GM23338 (cell line): ENCODE measurements at regions not wholly inside any gene's neighbourhood (a gene's known extent, or its start where the extent isn't known, plus 50 kb on each side); places are given as distances from the start of the nearest gene placed in this dataset.

Experiments
- CREB1 ChIP-seq: fragments of 250-450 bp; sonication (Bioruptor Pico); IDR thresholded peaks from 2 replicates; pipeline ENCODE4 v1.5.0; 2020; ENCODE audit warnings: low read depth, mild to moderate bottlenecking, moderate library complexity
- EZH2 ChIP-seq: fragments of 200-600 bp; sonication (generic); IDR thresholded peaks from one replicate; pipeline ENCODE4 v1.8.0; 2017; ENCODE audit warnings: antibody characterized with exemption, mild to moderate bottlenecking, low read depth; ENCODE audit not compliant: unreplicated experiment
- EZH2phosphoT487 ChIP-seq: fragments of 200-600 bp; sonication (generic); IDR thresholded peaks from one replicate; pipeline ENCODE4 v1.8.1; 2018; ENCODE audit warnings: antibody characterized with exemption; ENCODE audit not compliant: unreplicated experiment
- JUNB ChIP-seq: IDR thresholded peaks from one replicate; pipeline ENCODE4 v1.6.1; 2016; ENCODE audit warnings: antibody characterized with exemption; ENCODE audit not compliant: unreplicated experiment
- ZNF114 ChIP-seq: fragments of 250-450 bp; sonication (Bioruptor Pico); IDR thresholded peaks from 2 replicates; pipeline ENCODE4 v1.5.0; 2020; ENCODE audit warnings: mild to moderate bottlenecking, moderate library complexity
- TF ChIP-seq, protein P1 (sequence below), 2 experiments: fragments of 200-600 bp in 1 of 2; sonication (generic) in 1 of 2; conservative IDR thresholded peaks; 2 replicates each; pipeline versions ENCODE4 v1.5.1 to v1.6.1; 2016 to 2017; ENCODE audit warnings: antibody characterized with exemption in 2 of 2, low read depth in 2 of 2, mild to moderate bottlenecking in 2 of 2, moderate library complexity in 1 of 2

DNA sequence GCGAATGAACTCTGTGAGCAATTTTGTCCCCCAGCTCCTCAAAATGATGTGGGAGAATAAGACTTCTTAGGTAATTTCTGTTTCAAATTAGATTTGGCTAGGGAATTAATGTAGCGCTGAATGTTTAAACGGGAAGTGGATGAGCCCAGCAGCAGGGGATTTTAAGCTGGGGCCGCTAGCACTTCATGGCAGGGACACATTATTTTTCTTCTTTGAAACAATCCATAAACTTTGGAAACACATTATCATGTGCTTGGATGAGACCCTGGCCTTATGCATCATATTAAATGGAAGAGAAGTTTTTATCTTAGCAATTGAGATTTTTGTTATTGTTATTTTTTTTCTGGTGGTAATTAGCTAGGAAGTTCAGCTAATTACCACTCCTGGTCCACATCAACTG is 74.2 kb upstream of the FUCA2 start:
- TF ChIP-seq, protein P1, sequence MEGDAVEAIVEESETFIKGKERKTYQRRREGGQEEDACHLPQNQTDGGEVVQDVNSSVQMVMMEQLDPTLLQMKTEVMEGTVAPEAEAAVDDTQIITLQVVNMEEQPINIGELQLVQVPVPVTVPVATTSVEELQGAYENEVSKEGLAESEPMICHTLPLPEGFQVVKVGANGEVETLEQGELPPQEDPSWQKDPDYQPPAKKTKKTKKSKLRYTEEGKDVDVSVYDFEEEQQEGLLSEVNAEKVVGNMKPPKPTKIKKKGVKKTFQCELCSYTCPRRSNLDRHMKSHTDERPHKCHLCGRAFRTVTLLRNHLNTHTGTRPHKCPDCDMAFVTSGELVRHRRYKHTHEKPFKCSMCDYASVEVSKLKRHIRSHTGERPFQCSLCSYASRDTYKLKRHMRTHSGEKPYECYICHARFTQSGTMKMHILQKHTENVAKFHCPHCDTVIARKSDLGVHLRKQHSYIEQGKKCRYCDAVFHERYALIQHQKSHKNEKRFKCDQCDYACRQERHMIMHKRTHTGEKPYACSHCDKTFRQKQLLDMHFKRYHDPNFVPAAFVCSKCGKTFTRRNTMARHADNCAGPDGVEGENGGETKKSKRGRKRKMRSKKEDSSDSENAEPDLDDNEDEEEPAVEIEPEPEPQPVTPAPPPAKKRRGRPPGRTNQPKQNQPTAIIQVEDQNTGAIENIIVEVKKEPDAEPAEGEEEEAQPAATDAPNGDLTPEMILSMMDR (conservative IDR thresholded peaks at IDR 0.05; ENCODE audit: low read depth in 2 of 2) = no peak
- TF ChIP-seq CREB1 (no peak), EZH2 (no peak), JUNB (no peak), ZNF114 (CRISPR knock-in tag) (no peak), EZH2phosphoT487 (no peak)
